NCI-H1105 treated with DMSO at 0.1 percent for 48 hours (cell line): ENCODE measurements at regions not wholly inside any gene's neighbourhood (a gene's known extent, or its start where the extent isn't known, plus 50 kb on each side); places are given as distances from the start of the nearest gene placed in this dataset.

Experiments used
- DNase-seq: peaks from one replicate; lab custom pipeline; 2025; lab: John Stamatoyannopoulos, UW

DNA sequence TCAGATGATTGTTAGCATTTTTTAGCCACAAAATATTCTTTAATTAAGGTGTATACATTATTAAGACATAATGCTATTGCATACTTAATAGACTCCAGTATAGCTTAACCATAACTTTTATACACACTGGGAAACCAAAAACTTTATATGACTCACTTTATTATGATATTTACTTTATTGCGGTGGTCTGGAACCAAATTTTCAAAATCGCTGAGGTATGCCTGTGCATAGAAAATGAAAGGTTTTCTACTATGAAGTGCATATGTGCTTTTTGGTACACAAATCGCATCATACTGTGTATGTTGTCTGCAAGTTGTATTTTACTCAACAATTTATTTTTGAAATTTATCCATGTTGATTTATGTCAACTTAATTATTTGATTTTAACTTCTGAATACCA, 875.1 kb downstream of the SLC4A3 start:
- DNase-seq: no peak

DNA sequence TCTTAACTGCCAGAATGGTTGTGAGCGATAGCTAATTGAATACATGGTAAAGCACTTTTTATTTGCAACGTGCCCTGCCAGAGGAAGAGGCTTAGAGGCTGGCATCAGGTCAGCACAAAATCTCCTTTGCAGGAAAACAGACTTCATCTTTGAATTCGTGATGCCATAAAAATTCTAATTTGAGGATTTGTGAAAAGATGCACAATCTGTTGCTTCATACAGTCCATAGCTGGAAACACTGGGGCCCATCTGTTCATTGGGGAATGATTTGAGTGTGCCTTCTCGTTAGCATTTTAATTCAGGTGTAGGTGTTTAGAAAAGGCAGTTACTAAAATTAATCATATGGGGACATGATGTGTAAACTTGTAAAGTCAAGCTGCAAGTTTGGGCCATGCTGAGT, 876.0 kb downstream of the SLC4A3 start:
- no peak for DNase-seq

DNA sequence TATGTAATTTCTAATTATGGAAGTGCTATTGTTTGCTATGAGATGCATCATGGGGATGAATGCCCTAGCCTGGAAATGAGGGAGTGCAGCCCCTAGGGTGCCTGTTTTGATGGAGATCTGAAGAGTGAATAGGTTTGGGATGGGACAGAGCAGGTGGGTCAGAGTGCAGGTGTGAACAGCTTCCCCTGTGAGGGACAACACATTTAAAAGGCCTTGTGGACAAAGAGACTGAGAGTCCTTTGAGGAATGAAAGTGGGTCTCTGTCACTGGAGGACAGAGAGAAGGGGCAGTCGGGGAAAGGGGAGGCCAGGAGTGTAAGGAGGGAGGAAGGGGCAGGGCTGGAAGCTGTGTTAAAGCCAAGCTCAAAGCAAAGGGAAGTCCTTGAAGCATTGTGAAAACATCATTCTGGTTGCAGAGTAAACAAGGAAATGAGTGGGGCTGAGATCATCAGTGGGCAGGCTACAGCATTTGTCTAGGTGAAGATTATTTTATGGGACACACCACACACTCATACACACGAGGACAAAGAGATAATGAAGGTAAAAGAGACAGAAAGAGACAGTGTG, 877.6 kb downstream of the SLC4A3 start:
- peak; percentile 11 for DNase-seq

DNA sequence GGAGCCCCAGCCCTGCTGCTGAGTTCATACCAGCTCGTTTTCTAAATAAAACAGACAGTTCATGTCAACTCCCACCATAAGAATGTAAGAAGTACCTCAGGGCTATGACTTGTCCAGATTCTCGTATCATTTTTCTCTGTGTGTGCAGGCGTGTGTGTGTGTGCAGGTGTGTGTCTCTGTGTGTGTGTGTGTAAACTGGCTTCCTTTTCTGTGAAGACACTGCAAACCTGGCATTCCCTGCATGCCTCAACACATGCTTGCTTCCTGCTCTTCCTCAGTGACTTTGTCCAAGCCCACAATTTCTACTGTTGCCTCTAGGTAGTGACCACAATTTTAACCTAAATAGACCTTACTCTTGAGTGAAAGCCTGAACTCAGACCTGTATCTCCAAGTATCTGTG, 879.0 kb downstream of the SLC4A3 start:
- DNase-seq: no peak

DNA sequence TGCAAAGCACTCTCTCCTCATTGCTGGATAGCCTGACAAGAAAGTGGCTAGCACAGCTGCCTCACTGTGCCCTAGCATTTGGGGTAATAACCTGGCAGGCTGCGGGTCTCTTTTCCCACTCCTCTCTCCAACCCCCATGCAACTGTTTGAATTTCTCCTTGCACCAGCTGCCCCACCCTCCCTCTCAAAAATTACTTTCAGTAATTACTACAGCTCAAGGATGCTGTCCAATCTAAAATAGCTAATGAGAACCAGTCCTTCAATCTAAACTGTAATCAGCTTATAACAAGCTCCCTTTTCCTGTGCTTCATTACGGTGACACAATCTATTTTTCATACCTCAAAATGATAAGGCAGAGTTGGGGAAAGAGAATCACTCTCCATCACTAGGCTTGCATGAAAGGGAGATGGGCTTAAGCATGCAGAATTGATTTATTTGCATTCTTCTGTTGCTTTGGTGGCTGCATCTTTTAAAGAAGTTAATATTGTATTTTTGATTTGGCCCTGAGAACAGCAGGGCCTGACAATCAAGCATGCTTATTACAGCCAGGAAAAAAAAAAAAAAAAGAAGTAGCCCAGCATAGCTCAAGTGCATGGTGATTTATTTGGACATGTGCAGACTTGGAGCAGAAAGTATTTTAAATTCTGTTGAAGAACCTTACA, 881.8 kb downstream of the SLC4A3 start:
- DNase-seq: peak; percentile 80

DNA sequence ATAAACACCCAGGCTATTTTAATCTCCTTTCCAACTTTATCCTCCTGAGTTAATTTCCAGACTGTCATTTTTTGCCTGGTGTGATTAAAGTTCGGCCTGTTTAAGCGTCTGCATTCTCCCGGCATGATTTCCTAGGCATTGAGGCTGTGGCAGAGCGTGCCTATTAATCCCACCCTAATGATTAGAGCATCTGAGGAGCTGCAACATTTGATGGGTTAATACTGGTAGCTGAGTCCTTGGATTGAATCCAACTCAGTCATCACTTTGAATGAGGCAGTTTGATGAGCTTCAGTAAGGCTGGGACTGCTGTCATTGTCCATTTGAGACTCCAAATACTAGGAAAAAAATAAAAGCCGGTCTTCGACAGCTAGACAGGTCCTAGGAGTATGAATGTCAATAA, 882.5 kb downstream of the SLC4A3 start:
- peak; percentile 82 for DNase-seq

DNA sequence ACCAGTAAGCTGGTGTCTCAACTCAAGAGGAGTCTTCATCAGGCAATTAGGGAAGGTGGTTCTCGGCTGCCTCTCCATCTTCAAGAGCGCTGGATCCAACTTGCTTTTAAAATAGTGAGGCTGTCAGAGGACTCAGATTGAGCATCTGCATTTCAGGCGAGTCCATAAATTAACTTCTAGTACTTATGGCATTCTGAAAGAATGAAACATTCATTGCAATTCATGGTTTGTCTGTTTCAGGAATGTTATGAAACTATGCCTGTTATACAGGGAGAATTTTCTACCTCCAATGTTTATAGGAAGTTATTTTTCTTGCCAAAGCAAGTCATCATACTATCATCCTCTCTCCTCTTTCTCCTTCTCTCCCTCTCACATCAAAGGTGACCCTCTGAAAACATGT, 883.2 kb downstream of the SLC4A3 start:
- DNase-seq: no peak

DNA sequence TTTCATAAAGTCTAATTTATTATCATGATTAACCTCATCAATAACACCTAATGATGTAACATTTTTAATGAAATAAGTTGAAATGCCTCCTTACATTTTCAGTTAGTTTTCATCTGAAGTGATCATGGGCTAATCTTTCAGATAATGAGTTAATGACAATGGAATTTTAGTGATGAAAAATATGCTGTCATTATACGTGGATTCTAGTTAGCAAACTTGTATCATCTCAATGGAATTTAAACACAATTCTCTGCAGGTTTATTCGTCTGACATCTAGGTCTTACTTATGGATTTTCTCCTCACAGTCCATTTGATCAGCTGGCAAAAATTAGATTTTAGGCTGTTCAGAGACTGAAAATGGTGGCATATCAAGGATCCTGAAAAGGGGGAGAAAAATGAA, 885.0 kb downstream of the SLC4A3 start:
- no peak for DNase-seq

DNA sequence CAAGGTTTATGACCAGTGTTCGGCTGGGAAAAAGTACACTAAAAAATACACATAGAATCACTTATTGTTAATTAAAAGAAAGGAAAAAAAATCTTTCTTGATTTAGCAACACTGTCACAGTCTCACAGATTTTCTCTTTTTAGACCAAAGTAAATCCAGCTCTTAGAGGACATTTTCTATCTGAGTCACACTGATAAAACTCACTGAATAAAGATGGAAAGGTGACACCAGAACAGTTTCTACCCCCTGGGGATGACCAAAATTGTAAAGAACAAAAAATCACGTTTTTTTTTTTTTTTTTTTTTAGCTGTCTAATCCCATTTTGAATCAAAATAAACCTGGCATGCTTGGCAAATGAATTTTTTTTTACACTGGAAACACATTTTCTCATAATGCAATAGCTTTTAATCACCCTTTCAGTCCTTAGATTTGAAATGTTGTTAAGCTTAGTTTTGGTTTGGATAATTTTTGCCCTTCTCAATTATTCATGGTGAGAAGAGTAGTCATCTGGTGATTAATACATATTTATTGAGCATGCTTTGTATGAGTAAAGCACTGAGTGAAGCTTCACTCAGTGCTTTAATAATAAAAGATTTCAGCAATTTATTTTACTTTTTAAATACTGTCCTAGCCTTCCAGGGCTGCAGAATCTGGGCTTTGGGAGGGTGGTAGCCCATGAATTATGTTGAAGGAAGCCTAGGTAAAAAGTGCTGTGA, 886.3 kb downstream of the SLC4A3 start:
- no peak for DNase-seq

DNA sequence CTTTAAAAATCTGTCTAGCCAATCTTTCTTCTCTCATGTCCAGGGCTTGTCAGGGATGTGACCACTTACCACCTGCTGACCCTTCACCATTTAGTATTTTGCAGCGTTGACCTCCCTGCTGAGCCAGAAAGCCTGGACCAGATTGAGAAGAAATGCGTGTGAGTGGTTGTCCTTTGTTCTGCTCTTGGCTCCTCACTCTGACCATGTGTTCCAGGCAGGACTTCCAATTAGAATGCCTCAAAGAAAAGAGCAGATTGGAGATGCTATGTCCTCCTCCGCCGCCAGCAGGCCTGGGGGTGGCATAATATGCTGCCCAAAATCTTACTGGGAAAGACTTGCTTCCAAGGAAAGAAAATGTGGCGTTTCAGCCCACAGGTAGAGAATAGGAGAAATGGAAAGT, 894.1 kb downstream of the SLC4A3 start:
- DNase-seq: no peak

DNA sequence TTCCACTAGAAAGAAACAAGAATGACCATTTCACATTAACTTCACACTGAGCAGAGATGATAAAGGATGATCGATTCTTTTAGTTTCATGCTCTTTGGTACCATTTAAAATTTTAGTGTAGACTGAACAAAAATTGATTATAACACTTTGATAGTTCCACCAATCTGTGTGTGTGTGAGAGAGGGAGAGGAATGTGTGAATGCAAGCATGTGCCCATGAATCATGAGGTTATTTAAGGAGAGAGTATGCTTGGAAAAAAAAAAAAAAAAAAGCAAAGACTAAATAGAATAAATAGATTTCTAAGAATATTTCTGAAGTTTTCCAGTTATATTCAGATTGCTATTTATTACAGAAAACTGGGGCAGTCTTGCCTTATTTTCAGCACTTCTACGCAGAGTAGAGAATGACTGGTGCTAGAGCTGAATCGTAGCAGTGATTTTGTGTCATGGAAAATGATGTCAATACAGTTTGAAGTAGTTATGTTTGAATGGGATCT, 900.8 kb downstream of the SLC4A3 start:
- no peak for DNase-seq

DNA sequence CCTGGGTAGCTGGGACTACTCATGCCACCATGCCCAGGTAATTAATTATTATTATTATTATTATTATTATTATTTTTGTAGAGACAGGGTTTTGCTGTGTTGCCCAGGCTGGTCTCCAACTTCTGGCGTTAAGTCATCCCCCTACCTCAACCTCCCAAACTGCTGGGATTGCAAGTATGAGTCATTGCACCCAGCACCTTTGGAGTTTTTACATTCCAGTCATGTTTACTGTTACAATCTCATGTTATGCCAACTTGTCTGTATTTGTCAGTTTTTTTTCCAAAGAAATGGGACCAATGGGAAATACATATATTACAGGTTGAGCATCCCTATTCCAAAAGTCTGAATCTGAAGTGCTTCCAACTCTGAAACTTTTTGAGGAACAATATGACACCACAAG, 903.8 kb downstream of the SLC4A3 start:
- no peak for DNase-seq

DNA sequence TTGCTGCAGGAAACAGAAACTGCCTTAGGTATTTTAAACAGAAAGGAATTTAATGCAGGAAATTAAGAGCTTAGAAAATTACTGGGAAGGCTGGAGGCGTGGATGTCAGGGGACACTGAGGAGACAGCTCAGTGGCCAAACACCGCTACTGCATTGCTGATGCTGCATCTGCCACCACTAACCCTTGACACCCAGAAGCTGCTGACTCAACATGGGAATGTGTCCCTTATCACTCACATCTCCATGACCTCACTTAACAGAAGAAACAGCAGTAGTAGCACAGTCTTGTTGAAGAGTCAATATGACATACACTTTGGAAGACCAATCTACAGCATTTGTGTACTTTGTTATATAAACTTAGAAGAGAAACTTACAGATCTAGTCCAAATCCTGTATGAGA, 906.1 kb downstream of the SLC4A3 start:
- no peak for DNase-seq

DNA sequence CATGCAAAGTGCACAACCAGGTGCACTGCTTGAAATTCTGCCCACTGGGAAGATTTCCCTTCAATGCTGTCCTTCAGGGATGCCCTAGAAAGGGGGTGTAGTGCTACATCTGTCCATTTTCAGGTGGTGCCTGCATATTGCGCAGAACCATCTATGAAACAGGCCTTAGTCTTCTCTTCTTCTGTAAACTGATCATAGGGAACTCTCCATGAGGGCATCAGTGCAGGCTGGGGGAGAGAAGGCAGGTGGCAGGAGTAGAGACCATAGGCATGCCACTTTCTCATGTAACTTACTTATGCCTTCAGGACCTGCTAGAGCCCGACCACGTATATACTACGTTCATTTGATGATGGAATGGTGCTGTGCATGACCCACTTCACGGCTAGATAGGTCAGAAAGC, 912.1 kb downstream of the SLC4A3 start:
- no peak for DNase-seq

DNA sequence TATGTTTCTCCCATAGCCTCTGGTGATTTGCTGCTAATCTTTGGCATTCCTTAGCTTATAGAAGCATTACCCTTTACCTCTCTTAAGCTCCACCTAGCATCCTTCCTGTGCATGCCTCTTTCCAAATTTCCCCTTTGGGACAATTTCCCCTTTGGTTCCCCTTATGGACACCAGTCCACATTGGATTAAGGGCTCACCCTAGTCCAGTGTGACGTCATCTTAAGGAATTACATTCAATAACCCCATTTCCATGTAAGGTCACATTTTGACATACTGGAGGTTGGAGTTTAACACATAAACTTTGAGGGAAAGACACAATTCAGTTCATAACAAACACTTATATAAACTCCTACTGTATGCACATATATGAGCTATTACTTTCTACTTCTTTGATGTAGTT, 916.6 kb downstream of the SLC4A3 start:
- no peak for DNase-seq

DNA sequence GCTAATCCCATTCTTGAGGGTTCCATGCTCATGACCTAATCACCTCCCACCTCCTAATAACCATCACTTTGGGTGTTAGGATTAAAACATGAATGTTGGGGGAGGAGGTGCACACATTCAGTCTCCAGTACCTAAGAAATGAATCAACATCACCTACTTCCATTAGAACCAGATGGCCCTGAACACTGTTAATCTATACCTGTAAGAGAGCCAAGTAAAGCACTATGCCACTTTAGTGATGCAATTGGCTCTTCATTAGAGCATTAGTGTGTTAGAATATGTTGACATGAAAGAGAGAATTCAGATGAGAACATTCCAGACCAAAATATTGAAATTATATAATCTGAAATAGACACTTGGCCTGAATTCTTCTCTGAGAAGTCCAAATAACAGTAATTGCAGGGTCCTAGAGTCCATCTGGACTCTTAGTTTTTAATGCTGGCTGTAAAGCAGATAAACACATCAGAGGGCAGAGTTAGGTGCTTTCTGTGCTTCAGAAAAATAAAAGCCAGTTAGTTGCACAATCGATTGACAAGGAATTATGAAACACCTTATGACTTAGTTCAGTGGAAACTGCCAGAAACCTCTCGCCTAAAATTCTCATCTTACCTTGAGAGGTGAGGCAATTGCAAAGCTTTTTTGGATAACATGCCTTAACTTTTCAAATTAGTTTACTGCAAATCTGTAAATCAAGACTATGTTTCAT, 923.7 kb downstream of the SLC4A3 start:
- DNase-seq: no peak

DNA sequence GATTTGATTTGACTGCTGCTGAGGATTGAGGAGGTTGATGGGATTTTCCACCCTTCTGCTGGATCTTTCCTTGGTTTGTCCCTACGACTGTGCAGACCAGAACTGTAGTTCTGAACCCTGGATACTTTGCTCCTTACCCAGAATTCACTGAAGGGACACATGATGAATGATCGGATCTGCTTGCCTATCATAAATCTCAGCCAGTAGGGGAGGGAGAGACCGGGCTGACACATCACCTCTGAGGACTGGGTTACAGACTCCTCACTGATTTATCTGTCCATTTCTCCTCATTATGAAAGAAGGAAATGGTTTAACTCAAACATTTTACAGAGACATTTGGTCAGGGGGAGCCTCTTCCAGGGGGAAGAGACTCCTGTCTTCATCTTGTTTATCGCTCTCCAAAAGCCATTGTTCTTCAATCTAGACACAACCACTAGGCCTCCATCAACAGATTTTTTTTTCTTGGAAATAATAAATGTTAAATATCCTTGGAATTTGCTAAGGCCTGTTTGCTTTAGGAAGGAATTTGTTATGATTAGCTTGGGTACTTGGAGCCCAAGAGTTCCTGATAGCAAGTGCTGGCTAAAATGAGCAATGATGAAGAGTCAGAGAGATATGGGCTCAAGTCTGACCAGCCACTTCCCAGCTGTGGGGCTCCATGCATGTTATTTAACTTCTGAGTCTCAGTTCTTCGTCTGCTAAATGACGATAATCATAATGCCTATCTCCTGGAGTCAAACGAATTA, 925.5 kb downstream of the SLC4A3 start:
- no peak for DNase-seq

DNA sequence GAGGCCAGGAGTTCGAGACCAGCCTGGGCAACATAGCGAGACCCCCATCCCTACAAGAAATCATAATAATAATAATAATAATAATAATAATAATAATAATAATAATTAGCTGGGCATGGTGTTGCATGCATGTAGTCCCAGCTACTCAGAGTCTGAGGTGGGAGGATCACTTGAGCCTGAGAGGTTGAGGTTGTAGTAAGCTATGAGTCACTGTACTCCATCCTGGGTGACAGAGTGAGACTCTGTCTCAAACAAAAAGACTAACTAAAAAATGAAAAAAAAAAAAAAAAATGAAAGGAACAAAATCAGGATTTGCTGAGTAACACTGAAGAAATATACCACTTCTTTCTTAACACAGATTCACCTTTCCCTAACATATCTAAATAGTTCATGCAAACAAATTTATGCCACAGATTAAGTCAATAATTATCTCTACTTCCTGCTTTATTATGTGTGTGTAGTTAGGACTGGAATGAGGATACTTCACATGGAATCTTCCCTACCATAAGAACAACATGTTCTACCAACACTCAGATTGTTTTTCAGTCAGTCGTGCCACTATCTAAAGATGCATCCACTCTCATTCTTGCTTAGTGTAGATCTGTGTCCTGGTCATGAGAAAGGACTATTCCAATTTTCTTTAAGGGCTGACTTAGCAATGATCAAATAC, 928.7 kb downstream of the SLC4A3 start:
- no peak for DNase-seq

DNA sequence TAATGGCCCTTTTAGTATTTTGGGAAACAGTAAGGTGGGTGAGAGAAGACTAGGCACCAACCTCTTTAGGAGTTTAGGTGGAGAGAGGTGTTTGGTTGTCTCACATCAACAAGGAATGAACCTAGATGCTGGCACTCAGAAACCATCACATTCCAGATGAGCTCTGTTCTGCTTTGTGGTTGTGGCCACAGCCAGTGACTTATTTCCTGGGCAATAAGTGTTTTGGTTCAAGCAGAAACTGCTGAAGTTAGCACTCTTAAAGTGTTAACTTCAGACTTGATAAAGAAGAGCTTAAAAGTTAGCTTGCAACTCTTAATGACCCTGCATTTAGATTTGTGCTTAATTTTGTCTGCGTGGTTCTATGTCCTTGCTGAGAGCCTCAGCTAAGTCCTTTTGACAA, 929.2 kb downstream of the SLC4A3 start:
- DNase-seq: no peak

DNA sequence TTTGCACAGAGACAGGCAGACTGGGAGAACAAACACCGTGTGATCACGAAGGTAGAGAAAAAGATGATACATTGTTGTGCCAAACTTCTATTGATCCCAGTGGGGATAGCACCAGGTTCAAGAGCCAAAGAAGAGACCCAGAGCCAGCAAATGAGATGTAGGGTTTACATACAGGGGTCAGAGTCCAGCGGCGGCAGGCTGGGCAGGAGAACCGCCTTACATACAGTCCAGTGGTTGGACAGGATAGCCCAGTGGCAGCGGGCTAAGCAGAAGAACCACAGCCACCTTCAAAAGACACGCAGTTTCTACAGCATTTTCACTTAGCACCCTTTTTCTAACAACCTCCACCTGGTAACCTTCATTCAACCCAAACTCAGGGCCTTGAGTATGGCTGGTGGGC, 932.8 kb downstream of the SLC4A3 start:
- DNase-seq: no peak

DNA sequence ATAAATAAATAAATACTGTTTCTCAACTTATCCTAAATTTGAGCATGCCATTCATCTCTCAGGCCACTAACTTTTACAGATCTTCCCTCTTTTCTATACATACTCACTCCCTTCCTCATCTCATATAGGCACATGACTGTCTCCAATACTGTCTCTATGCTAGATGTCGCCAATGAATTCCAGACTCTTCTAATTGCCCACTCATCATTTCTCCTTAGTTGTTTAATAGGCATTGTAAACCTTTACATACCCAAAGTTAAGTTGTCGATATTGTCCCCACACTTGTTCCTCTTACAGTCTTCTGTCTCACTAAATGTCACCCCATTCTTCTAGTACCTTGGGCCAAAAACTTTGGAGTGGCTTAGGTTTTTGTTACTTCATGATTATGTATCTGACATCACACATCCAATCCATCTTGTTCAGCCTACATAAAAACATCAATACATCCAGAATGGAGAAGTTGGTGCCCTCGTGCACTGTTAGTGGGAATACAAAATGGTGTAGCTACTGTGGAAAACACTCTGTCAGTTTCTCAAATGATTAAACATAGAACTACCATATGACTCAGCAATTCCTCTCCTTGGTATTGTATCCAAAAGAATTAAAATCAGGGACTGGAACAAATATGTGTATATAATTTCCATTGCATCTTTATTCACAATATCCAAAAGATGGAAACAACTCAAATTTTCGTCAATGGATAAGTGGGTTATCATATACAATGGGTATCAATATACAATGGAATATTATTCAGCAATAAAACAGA, 935.1 kb downstream of the SLC4A3 start:
- no peak for DNase-seq
